K562 (cell line): ENCODE measurements at regions not wholly inside any gene's neighbourhood (a gene's known extent, or its start where the extent isn't known, plus 50 kb on each side); places are given as distances from the start of the nearest gene placed in this dataset.

Experiments used
- CHD7 ChIP-seq: fragments of 200-600 bp; sonication (generic); IDR thresholded peaks from one replicate; pipeline ENCODE4 v1.6.1; 2012; ENCODE audit warnings: mild to moderate bottlenecking, low read depth, low read length, inconsistent platforms
- COPS2 ChIP-seq: fragments of 450-650 bp; conservative IDR thresholded peaks from 2 replicates; pipeline ENCODE4 v1.6.1; 2016; ENCODE audit warnings: mild to moderate bottlenecking, moderate library complexity
- CSDE1 ChIP-seq, 2 experiments: fragments of 450-650 bp; IDR thresholded peaks; 2 replicates each; pipeline ENCODE4 v1.6.1; 2016; ENCODE audit warnings: mild to moderate bottlenecking in 1 of 2
- CXXC5 ChIP-seq: fragments of 250-450 bp; sonication (Bioruptor Pico); IDR thresholded peaks from 2 replicates; pipeline ENCODE4 v1.8.0; 2022; ENCODE audit warnings: inconsistent platforms, mild to moderate bottlenecking, moderate library complexity
- LARP7 ChIP-seq: fragments of 450-650 bp; IDR thresholded peaks from 2 replicates; pipeline ENCODE4 v1.6.1; 2016
- NFRKB ChIP-seq: fragments of 450-650 bp; IDR thresholded peaks from 2 replicates; pipeline ENCODE4 v1.6.1; 2016; ENCODE audit warnings: low read depth
- SAFB2 ChIP-seq: fragments of 200-400 bp; formaldehyde crosslinking; IDR thresholded peaks from 2 replicates; pipeline ENCODE4 v1.6.1; 2018; ENCODE audit warnings: borderline replicate concordance, low read length, low read depth, moderate library complexity; ENCODE audit not compliant: severe bottlenecking
- ZNF174 ChIP-seq: fragments of 250-450 bp; sonication (Bioruptor Pico); IDR thresholded peaks from 2 replicates; pipeline ENCODE4 v1.4.0; 2020; ENCODE audit warnings: mild to moderate bottlenecking
- TF ChIP-seq, protein P1 (sequence below), 2 experiments: IDR thresholded peaks; 2 replicates each; pipeline ENCODE4 v1.6.1; 2012; ENCODE audit warnings: improper control_type of control experiment in 2 of 2, low read depth in 2 of 2, low read length in 2 of 2, borderline replicate concordance in 1 of 2
- TF ChIP-seq, protein P2 (sequence below): fragments of 450-650 bp; IDR thresholded peaks from 2 replicates; pipeline ENCODE4 v1.6.1; 2018; ENCODE audit warnings: mild to moderate bottlenecking, low read depth; ENCODE audit not compliant: partially characterized antibody

DNA sequence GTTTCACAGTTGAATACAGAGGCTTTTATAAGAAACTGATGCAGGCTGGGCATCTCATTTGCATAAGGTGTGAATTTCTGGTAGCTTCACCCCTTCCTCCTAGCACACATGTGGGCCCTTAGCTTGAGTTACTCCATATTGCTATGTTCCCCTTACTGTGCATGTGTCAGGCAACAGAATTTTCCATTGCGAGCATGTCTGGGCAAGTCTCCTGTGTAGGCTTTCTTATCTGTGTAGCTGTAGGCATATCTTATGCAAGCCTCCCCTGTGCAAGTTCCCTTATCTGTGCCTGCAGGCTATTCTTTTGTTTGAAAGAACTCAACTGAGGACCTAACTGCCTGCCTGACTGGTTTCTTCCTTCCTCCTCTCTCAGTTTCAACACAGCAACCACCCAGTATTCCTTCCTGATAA, 597.4 kb upstream of the CDH5 start (continued):
- TF ChIP-seq NFRKB (0 out of 2 replicates have a peak, but pooled peaks have one; percentile 46), ZNF174 (CRISPR knock-in tag) (peak; percentile 100), CHD7 (no peak), LARP7 (no peak), COPS2 (no peak), CSDE1 (IDR thresholded peaks at IDR 0.05) (no peak), CXXC5 (peak; percentile 100), SAFB2 (no peak)
- TF ChIP-seq, protein P1, sequence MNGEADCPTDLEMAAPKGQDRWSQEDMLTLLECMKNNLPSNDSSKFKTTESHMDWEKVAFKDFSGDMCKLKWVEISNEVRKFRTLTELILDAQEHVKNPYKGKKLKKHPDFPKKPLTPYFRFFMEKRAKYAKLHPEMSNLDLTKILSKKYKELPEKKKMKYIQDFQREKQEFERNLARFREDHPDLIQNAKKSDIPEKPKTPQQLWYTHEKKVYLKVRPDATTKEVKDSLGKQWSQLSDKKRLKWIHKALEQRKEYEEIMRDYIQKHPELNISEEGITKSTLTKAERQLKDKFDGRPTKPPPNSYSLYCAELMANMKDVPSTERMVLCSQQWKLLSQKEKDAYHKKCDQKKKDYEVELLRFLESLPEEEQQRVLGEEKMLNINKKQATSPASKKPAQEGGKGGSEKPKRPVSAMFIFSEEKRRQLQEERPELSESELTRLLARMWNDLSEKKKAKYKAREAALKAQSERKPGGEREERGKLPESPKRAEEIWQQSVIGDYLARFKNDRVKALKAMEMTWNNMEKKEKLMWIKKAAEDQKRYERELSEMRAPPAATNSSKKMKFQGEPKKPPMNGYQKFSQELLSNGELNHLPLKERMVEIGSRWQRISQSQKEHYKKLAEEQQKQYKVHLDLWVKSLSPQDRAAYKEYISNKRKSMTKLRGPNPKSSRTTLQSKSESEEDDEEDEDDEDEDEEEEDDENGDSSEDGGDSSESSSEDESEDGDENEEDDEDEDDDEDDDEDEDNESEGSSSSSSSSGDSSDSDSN (IDR thresholded peaks at IDR 0.05; ENCODE audit: borderline replicate concordance in 1 of 2, low read depth in 2 of 2, low read length in 2 of 2) = no peak
- TF ChIP-seq, protein P2, sequence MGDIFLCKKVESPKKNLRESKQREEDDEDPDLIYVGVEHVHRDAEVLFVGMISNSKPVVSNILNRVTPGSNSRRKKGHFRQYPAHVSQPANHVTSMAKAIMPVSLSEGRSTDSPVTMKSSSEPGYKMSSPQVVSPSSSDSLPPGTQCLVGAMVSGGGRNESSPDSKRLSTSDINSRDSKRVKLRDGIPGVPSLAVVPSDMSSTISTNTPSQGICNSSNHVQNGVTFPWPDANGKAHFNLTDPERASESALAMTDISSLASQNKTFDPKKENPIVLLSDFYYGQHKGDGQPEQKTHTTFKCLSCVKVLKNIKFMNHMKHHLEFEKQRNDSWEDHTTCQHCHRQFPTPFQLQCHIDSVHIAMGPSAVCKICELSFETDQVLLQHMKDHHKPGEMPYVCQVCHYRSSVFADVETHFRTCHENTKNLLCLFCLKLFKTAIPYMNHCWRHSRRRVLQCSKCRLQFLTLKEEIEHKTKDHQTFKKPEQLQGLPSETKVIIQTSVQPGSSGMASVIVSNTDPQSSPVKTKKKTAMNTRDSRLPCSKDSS = peak; percentile 67
